Suprapubic skin (tissue), 4 donors: ENCODE measurements at regions not wholly inside any gene's neighbourhood (a gene's known extent, or its start where the extent isn't known, plus 50 kb on each side); places are given as distances from the start of the nearest gene placed in this dataset.

Source experiments
- DNase-seq, 2 donors: peaks; one replicate each; pipeline ENCODE4 v3.0.0-alpha.2; 2019; ENCODE audit warnings: low spot score in 2 of 2
- H3K27ac ChIP-seq: fragments of 200-600 bp; sonication (generic); one replicate; pipeline ENCODE4 v1.5.1; 2019
- H3K27me3 ChIP-seq: fragments of 200-600 bp; sonication (generic); one replicate; pipeline ENCODE4 v1.5.1; 2019
- H3K36me3 ChIP-seq: fragments of 200-600 bp; sonication (generic); one replicate; pipeline ENCODE4 v1.5.1; 2019
- H3K4me1 ChIP-seq: fragments of 200-600 bp; sonication (generic); one replicate; pipeline ENCODE4 v1.5.1; 2019
- H3K4me3 ChIP-seq: fragments of 200-600 bp; sonication (generic); one replicate; pipeline ENCODE4 v1.5.1; 2019; ENCODE audit warnings: mild to moderate bottlenecking
- H3K9me3 ChIP-seq: fragments of 200-600 bp; sonication (generic); one replicate; pipeline ENCODE4 v1.5.1; 2019
- CTCF ChIP-seq, 2 donors: fragments of 200-600 bp in 1 of 2; fragments of 450-650 bp in 1 of 2; sonication (generic) in 1 of 2; IDR thresholded peaks; one replicate each; pipeline ENCODE4 v1.5.1; 2016 to 2019; ENCODE audit warnings: antibody characterized with exemption in 2 of 2, mild to moderate bottlenecking in 1 of 2, moderate library complexity in 1 of 2
- EP300 ChIP-seq: sonication (generic); formaldehyde crosslinking; IDR thresholded peaks from one replicate; pipeline ENCODE4 v1.6.1; 2017; ENCODE audit warnings: antibody characterized with exemption
- POLR2A ChIP-seq, 2 donors: fragments of 450-650 bp; IDR thresholded peaks; one replicate each; pipeline ENCODE4 v1.6.1; 2017; ENCODE audit warnings: antibody characterized with exemption in 2 of 2, mild to moderate bottlenecking in 2 of 2, moderate library complexity in 2 of 2
- POLR2AphosphoS5 ChIP-seq, 3 donors: sonication (generic); formaldehyde crosslinking; IDR thresholded peaks; one replicate each; pipeline ENCODE4 v1.6.1; 2017; ENCODE audit warnings: antibody characterized with exemption in 3 of 3
- WGBS: methylation state at CpG from one replicate; pipeline ENCODE4 v1.1.5; 2018; 5-methylcytosine and 5-hydroxymethylcytosine counted together

- Histone ChIP-seq H3K27me3 (peaks cover 10% of the 10 kb centered on the region), H3K36me3 (no peaks in the 10 kb centered on the region), H3K4me1 (no peaks in the 10 kb centered on the region), H3K9me3 (no peaks in the 10 kb centered on the region), H3K4me3 (no peak overlapping the region), H3K27ac (no peak overlapping the region)
- DNase-seq = no peak
- 90% methylated on average over 3 of the region's 3 CpGs for WGBS
- TF ChIP-seq EP300 (no peak), POLR2AphosphoS5 (IDR thresholded peaks at IDR 0.05) (no peak), POLR2A (IDR thresholded peaks at IDR 0.05) (no peak), CTCF (IDR thresholded peaks at IDR 0.05) (no peak)
Measured at GRCh38 chr22:34998921-34999320, 67.0 kb upstream of the ISX start.

- WGBS = 83% methylated on average over 5 of the region's 5 CpGs
Measured at GRCh38 chr22:35008213-35008612, 57.7 kb upstream of the ISX start.

GRCh38 chr22:35010543-35010942, 55.4 kb upstream of the ISX start:
- no peak for DNase-seq
- WGBS = 84% methylated on average over 6 of the region's 6 CpGs
- Histone ChIP-seq H3K36me3 (no peaks in the 10 kb centered on the region), H3K4me1 (no peaks in the 10 kb centered on the region), H3K27me3 (peaks cover 3% of the 10 kb centered on the region), H3K4me3 (no peak overlapping the region), H3K27ac (no peak overlapping the region), H3K9me3 (no peaks in the 10 kb centered on the region)
- TF ChIP-seq CTCF (IDR thresholded peaks at IDR 0.05) (no peak), POLR2A (IDR thresholded peaks at IDR 0.05) (no peak), EP300 (no peak), POLR2AphosphoS5 (IDR thresholded peaks at IDR 0.05) (no peak)

More at GRCh38 chr22:35008213-35008612, 57.7 kb upstream of the ISX start:
- H3K4me3 ChIP-seq = no peak overlapping the region
- no peak for DNase-seq
- no peaks in the 10 kb centered on the region for H3K36me3 ChIP-seq
- peaks cover 3% of the 10 kb centered on the region for H3K27me3 ChIP-seq
- H3K4me1 ChIP-seq = no peaks in the 10 kb centered on the region
- no peaks in the 10 kb centered on the region for H3K9me3 ChIP-seq
- no peak overlapping the region for H3K27ac ChIP-seq
- no peak for TF ChIP-seq POLR2AphosphoS5 (IDR thresholded peaks at IDR 0.05)
- no peak for TF ChIP-seq CTCF (IDR thresholded peaks at IDR 0.05)
- TF ChIP-seq EP300 = no peak
- no peak for TF ChIP-seq POLR2A (IDR thresholded peaks at IDR 0.05)

GRCh38 chr22:35014812-35015211, 51.1 kb upstream of the ISX start:
- H3K4me3 ChIP-seq = no peak overlapping the region
- 85% methylated on average over 9 of the region's 9 CpGs for WGBS
- no peaks in the 10 kb centered on the region for H3K4me1 ChIP-seq
- no peak for DNase-seq
- H3K9me3 ChIP-seq = no peaks in the 10 kb centered on the region
- no peaks in the 10 kb centered on the region for H3K36me3 ChIP-seq
- no peaks in the 10 kb centered on the region for H3K27me3 ChIP-seq
- TF ChIP-seq POLR2AphosphoS5 (IDR thresholded peaks at IDR 0.05) (no peak), EP300 (no peak), CTCF (IDR thresholded peaks at IDR 0.05) (no peak), POLR2A (IDR thresholded peaks at IDR 0.05) (no peak)
- H3K27ac ChIP-seq = no peak overlapping the region
